HG03457 (cell line): ENCODE measurements at regions not wholly inside any gene's neighbourhood (a gene's known extent, or its start where the extent isn't known, plus 50 kb on each side); places are given as distances from the start of the nearest gene placed in this dataset.

ENCODE experiments used
- ATAC-seq: cut with Tn5 transposase; IDR thresholded peaks from one replicate; pipeline ENCODE4 v1.9.1; 2021; ENCODE audit warnings: moderate number of reproducible peaks; ENCODE audit not compliant: unreplicated experiment

GRCh38 chr13:40460116-40460515 is 206.3 kb downstream of the FOXO1 start:
- no peak for ATAC-seq

- no peak for ATAC-seq
Measured at GRCh38 chr13:40464337-40465014, 202.0 kb downstream of the FOXO1 start.

DNA sequence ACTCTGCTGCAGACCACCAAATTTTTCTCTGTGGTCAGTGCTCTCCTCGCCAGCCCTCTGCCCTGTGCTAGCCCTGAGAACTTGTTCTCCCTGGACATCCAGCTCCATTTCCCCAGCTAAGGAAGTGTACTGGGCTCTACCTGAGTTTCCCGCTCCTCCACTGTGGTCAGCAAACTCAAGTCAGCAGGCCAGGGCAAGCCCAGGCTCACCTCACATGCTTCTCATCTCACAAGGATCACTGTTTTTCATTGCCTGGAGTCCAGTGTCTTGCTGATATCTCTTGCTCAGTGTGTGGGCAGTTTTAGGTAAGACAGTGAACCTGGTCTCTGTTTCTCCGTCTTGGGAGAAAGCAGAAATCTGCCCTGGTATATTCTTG is 201.4 kb downstream of the FOXO1 start:
- ATAC-seq, result no peak

GRCh38 chr13:40466272-40466671 is 200.2 kb downstream of the FOXO1 start:
- no peak for ATAC-seq

- no peak for ATAC-seq
Measured at GRCh38 chr13:40468227-40468838, 198.1 kb downstream of the FOXO1 start.

DNA sequence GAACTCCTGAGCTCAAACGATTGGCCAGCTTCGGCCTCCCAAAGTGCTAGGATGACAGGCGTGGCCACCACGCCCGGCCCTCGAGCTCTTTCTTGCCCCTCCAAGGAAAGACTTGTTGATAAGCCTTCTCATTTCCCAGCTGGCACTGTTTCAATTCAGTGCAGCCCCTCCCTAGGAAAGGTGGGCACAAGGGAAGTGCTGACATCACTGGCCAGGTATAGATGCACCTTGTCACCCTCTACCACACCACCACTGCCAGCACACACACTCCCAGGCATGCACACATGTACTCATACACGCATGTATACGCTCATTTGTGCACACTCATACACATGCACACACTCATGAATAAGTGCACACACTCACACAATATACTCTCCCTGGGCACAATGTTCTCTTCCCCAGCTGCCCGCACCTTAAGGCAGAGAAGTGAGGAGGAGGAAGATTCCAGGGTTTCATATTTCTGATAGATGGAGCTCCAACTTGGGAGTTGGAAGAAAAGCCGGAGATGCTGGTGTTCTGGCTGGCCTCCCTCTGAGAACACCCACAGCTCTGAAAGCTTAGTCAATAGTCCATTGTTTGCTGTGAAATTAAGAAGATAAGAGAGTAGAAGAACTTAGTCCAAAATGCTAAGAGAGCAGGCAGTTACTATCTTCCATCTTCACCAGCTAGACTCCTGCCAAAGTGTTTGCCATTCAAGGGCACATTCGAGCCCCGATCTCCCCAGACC is 196.7 kb downstream of the FOXO1 start:
- no peak for ATAC-seq

DNA sequence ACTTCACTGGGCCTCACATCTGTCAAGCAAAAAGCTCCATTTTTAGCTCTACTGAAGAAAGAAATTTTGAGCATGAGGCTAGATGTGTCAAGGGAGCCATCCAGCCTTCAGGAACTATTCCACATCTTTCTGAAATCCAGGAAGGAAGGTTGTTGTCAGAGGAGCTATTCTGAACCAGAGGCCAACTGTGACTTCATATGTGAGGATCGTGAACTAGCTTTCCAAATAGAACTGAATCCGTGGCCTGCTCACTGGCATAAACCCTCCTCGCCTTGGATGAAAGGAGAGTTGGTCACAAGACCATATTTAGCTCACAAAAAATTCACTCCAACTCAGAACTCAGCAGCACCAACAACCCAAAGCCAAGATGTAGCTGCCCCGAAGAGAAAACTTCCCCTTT is 195.8 kb downstream of the FOXO1 start:
- no peak for ATAC-seq

DNA sequence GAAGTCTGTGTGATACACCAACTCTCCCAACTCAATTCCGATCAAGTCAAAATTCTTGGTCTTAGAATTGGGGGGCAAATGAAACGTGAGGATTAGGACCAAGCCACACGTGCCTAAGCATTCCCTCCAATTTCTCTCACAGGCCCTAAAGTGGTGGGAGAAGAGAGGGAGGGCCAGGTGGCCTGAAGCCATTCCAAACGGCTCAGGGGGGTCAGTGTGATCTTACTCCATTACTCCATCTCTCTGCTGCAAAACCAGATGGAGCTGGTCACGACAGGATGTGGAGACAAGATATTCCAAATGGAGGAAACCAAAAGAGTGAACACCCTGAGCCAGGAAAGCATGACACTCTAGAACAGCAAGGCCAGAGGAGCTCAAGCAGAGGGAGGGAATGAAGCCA is 195.4 kb downstream of the FOXO1 start:
- no peak for ATAC-seq

- ATAC-seq, result no peak
Measured at GRCh38 chr13:40471911-40472310, 194.5 kb downstream of the FOXO1 start.

DNA sequence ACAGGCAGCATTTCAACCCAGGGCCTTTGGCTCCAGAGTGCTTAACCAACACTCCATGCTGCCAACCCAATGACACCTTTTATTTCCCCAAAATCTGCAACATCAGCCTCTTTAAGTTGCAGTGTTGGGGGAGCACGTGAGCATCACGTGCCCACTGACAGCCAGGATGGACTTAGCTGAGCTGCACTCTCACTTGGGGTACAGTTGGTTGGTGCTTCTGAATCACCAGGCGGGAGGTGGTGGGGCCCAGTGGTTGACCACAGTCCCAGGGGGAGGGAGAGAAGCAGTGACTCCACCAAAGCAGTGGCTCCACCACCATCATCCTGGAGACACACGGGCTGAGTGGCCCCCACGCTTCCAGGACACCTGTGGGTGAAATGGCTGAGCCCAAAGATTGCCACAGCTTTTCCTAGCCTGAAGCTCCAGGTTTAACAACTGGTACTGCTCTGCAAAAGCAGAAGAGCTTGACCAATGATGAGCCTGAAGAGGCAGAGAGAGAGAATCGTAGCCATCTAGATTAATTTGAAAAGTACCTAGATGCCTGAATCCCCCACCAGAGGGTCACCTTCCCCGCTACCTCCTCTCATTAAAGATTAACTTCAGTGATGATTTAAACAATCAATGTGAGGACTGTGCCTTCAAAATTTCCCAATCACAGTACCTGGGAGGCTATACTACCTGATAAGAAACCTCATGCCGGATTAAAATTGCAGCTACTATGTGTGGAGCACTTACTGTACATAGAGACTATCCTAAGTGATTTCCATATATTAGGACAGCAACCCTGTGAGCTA is 193.8 kb downstream of the FOXO1 start:
- no peak for ATAC-seq

- no peak for ATAC-seq
Measured at GRCh38 chr13:40475617-40476016, 190.8 kb downstream of the FOXO1 start.

DNA sequence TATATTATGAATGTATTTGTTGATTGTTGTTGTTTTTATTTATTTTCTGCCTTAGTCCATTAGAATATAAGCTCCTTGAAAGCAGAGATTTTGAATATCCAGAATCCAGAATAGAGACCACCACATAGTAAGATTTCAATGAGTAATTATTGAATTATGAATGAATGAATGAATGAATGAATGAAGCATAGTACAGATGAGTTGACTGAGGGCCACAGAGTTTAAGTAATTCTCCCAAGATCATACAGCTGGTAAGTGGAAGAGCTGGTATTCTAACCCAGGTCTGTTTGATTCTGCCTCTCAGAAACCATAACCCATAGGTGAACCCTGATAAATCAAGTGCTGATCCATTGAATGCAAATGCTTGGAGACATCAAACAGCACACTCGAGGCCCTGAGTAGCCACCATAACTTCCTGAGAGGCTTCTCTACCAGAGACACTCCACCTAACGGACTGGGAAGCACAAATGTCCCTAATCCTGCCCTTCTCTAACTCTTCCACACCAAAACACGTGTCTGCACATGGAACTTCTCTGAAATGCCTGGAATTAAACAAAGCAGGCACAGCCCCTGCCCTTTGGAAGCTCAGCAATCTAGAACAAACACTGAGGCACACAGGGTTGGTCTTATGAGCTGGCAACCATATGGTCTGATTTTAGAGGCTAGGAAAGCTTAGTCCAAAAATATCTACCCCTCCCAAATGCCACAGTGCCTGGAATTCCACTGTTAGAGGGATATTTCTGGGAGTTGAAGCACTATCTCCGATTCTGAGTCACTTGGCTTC is 190.1 kb downstream of the FOXO1 start:
- no peak for ATAC-seq

- no peak for ATAC-seq
Measured at GRCh38 chr13:40477623-40478608, 188.5 kb downstream of the FOXO1 start.

DNA sequence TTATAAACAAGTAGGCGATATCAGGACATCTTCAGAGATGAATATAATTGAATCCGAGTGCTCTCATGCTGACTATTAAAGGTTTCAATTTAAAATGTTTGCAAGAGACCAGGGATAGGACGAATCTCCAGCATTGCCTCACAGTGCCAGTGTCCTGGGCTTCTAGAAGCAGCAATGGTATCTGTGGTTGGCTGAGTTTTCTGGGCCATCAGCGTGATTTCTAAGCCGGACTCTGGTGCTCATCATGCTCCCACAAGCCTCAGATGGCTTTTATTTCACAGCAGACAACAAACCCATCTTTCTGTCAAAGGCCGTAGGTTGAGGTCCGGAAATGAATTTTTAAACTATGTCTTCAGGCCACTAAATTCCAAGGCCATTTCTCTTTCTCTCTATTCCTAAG is 187.7 kb downstream of the FOXO1 start:
- no peak for ATAC-seq

DNA sequence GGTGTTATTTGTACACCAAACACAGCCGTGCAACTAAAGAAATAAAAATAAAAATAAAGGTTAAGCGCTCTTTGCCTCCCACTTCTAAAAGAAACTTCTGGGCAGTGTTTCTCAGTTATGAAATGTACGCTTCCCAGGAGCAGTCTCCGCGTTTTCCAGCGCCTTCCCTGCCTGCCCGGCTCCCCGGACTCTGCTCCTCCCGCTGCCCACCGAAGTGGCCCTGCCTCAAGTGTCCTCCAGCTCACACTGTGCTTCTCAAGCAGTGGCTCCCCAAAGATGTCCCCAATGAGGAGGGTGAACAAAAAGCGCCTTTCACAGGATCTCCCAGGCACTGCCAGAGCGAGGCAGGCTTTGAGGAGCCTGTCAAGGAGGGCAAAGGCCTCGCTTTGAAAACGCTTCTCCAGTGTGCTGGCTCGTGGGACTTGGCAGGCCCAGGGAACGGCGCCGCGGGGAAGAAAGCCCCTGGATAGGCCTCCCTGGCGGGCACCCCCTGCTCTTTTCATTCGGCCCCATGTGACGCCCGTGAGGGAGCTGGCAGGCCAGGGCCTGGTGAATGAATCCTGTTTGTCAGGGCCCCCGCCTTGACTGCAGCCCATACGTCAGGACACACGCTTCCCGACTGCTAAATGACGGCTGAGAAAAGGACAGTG is 187.1 kb downstream of the FOXO1 start:
- no peak for ATAC-seq

GRCh38 chr13:40480012-40480914 is 186.2 kb downstream of the FOXO1 start:
- no peak for ATAC-seq

DNA sequence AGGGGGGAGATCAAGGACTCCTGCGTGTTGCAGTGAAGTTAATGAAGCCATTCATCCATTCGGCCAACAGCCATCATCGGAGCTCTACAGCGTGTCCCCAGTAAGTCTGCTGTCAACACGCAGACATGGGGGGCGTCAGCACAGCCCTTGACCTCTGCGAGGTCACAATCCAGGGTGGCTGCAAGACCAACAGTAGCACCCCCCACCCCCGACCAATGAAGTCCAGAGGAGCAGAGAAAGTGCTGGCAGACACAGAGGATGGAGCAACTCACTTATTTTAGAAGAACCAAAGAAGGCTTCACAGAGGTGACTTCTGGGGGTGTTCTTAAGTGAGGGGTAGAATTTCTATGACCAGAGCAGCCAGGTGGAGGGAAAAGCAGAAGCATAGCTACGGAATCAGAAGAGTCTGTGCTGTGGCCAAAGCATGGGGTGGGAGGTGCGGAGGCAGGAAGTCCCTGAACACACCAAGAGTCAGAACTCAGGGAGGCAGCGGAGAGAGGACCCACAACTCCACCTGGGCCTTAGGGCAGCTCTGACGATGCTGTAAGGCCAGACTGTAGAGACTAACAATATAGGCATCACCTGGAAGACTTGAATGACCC is 185.4 kb downstream of the FOXO1 start:
- no peak for ATAC-seq

- no peak for ATAC-seq
Measured at GRCh38 chr13:40483601-40484000, 182.8 kb downstream of the FOXO1 start.
